ENCODE measurements at regions not wholly inside any gene's neighbourhood (a gene's known extent, or its start where the extent isn't known, plus 50 kb on each side); places are given as distances from the start of the nearest gene placed in this dataset.
"Not testable (repeated sequence)": the region's sequence is repeated elsewhere in the genome, so short reads cannot be mapped to it uniquely, and the experiment has no call there.

- no peak for DNase-seq (ENCODE audit: low spot score)
- in situ Hi-C loops (cut with MboI; ENCODE audit: low pct_unique_long_range_greater_than_20kb, low sequenced_read_pairs, unreplicated experiment), result no loop called here
- TF ChIP-seq CTCF (IDR thresholded peaks at IDR 0.05; ENCODE audit: extremely low read depth, insufficient read depth, missing control alignments), result no peak
Observed at GRCh38 chr11:135022454-135022853, 610.4 kb upstream of the B3GAT1 start.

GRCh38 chr11:135019899-135020298, 607.9 kb upstream of the B3GAT1 start:
- in situ Hi-C loops (cut with MboI; ENCODE audit: low pct_unique_long_range_greater_than_20kb, low sequenced_read_pairs, unreplicated experiment), result no loop called here
- no peak for DNase-seq (ENCODE audit: low spot score)
- TF ChIP-seq CTCF (IDR thresholded peaks at IDR 0.05; ENCODE audit: extremely low read depth, insufficient read depth, missing control alignments), result no peak

- in situ Hi-C loops (cut with MboI; ENCODE audit: low pct_unique_long_range_greater_than_20kb, low sequenced_read_pairs, unreplicated experiment), result no loop called here
- no peak for TF ChIP-seq CTCF (IDR thresholded peaks at IDR 0.05; ENCODE audit: extremely low read depth, insufficient read depth, missing control alignments)
- no peak for DNase-seq (ENCODE audit: low spot score)
Observed at GRCh38 chr11:135019343-135019871, 607.4 kb upstream of the B3GAT1 start.

- in situ Hi-C loops (cut with MboI; ENCODE audit: low pct_unique_long_range_greater_than_20kb, low sequenced_read_pairs, unreplicated experiment), result no loop called here
- no peak for TF ChIP-seq CTCF (IDR thresholded peaks at IDR 0.05; ENCODE audit: extremely low read depth, insufficient read depth, missing control alignments)
- no peak for DNase-seq (ENCODE audit: low spot score)
Observed at GRCh38 chr11:135017296-135017695, 605.3 kb upstream of the B3GAT1 start.

- TF ChIP-seq CTCF (IDR thresholded peaks at IDR 0.05; ENCODE audit: extremely low read depth, insufficient read depth, missing control alignments), result no peak
- DNase-seq (ENCODE audit: low spot score), result no peak
- in situ Hi-C loops (cut with MboI; ENCODE audit: low pct_unique_long_range_greater_than_20kb, low sequenced_read_pairs, unreplicated experiment), result no loop called here
Observed at GRCh38 chr11:135015966-135016365, 603.9 kb upstream of the B3GAT1 start.

GRCh38 chr11:135011313-135011712, 599.3 kb upstream of the B3GAT1 start:
- in situ Hi-C loops (cut with MboI; ENCODE audit: low pct_unique_long_range_greater_than_20kb, low sequenced_read_pairs, unreplicated experiment); DNase-seq (ENCODE audit: low spot score): not testable (repeated sequence)

- DNase-seq (ENCODE audit: low spot score), result no peak
- in situ Hi-C loops (cut with MboI; ENCODE audit: low pct_unique_long_range_greater_than_20kb, low sequenced_read_pairs, unreplicated experiment), result no loop called here
- no peak for TF ChIP-seq CTCF (IDR thresholded peaks at IDR 0.05; ENCODE audit: extremely low read depth, insufficient read depth, missing control alignments)
Observed at GRCh38 chr11:135009125-135009524, 597.1 kb upstream of the B3GAT1 start.
